Karpas-422 (cell line): ENCODE measurements at regions not wholly inside any gene's neighbourhood (a gene's known extent, or its start where the extent isn't known, plus 50 kb on each side); places are given as distances from the start of the nearest gene placed in this dataset.
"Not testable (repeated sequence)": the region's sequence is repeated elsewhere in the genome, so short reads cannot be mapped to it uniquely, and the experiment has no call there.

Experiments
- DNase-seq: peaks from one replicate; pipeline ENCODE4 v3.0.0-alpha.2; 2015
- H2AFZ ChIP-seq: fragments of 200-600 bp; sonication (generic); 2 replicates; pipeline ENCODE4 v1.6.1; 2014; ENCODE audit warnings: antibody characterized with exemption, low read length, mixed read lengths
- H3K27ac ChIP-seq: fragments of 200-600 bp; sonication (generic); 2 replicates; pipeline ENCODE4 v1.5.1; 2014; ENCODE audit warnings: mild to moderate bottlenecking, low read length, moderate library complexity
- H3K27me3 ChIP-seq: fragments of 200-600 bp; sonication (generic); 2 replicates; pipeline ENCODE4 v1.6.1; 2014; ENCODE audit warnings: low read length, mixed read lengths
- H3K36me3 ChIP-seq: fragments of 200-600 bp; sonication (generic); 2 replicates; pipeline ENCODE4 v1.6.1; 2014; ENCODE audit warnings: low read length, mixed read lengths; ENCODE audit not compliant: insufficient read depth
- H3K4me1 ChIP-seq: fragments of 200-600 bp; sonication (generic); 2 replicates; pipeline ENCODE4 v1.6.1; 2014; ENCODE audit warnings: mild to moderate bottlenecking, low read length, mixed read lengths
- H3K4me2 ChIP-seq: fragments of 200-600 bp; sonication (generic); 2 replicates; pipeline ENCODE4 v1.6.1; 2014; ENCODE audit warnings: low read length, low read depth, mild to moderate bottlenecking; ENCODE audit not compliant: poor library complexity, severe bottlenecking
- H3K4me3 ChIP-seq: fragments of 200-600 bp; sonication (generic); 2 replicates; pipeline ENCODE4 v1.5.1; 2014; ENCODE audit warnings: mild to moderate bottlenecking, antibody characterized with exemption, low read length, mixed read lengths
- H3K79me2 ChIP-seq: fragments of 200-600 bp; sonication (generic); 2 replicates; pipeline ENCODE4 v1.6.1; 2014; ENCODE audit warnings: mild to moderate bottlenecking, low read length, mixed read lengths
- H3K9ac ChIP-seq: fragments of 200-600 bp; sonication (generic); 2 replicates; pipeline ENCODE4 v1.6.0; 2014; ENCODE audit warnings: low read length
- H3K9me2 ChIP-seq: fragments of 200-600 bp; sonication (generic), shearing (Covaris generic); replicated peaks from 2 replicates; pipeline ENCODE4 v1.6.0; 2014; ENCODE audit warnings: mild to moderate bottlenecking, low read length, moderate library complexity; ENCODE audit not compliant: insufficient read depth
- H3K9me3 ChIP-seq: fragments of 300-700, 200-600 bp; sonication (generic); 2 replicates; pipeline ENCODE4 v1.6.1; 2014; ENCODE audit warnings: low read length, mixed read lengths
- H4K20me1 ChIP-seq: fragments of 200-600 bp; sonication (generic); 2 replicates; pipeline ENCODE4 v1.6.1; 2014; ENCODE audit warnings: mild to moderate bottlenecking, antibody characterized with exemption, low read length, low read depth; ENCODE audit not compliant: insufficient read depth

- no peaks in the 10 kb centered on the region for H4K20me1 ChIP-seq
- H3K9ac ChIP-seq, result no peak overlapping the region
- H3K27ac ChIP-seq, result no peak overlapping the region
- no peaks in the 10 kb centered on the region for H3K4me1 ChIP-seq
- no peaks in the 10 kb centered on the region for H3K27me3 ChIP-seq
- H3K9me3 ChIP-seq, result no peaks in the 10 kb centered on the region
- H3K4me3 ChIP-seq, result no peak overlapping the region
- no peaks in the 10 kb centered on the region for H3K79me2 ChIP-seq
- H3K4me2 ChIP-seq, result no peak overlapping the region
- H3K9me2 ChIP-seq, result no peaks in the 10 kb centered on the region
- H2AFZ ChIP-seq, result no peak overlapping the region
- no peak for DNase-seq
- no peaks in the 10 kb centered on the region for H3K36me3 ChIP-seq
Measured at GRCh38 chr3:23129817-23130216, 73.3 kb upstream of the UBE2E2 start.

- no peaks in the 10 kb centered on the region for H3K79me2 ChIP-seq
- no peaks in the 10 kb centered on the region for H3K9me3 ChIP-seq
- no peaks in the 10 kb centered on the region for H3K9me2 ChIP-seq
- no peak overlapping the region for H3K27ac ChIP-seq
- DNase-seq, result no peak
- H3K27me3 ChIP-seq, result no peaks in the 10 kb centered on the region
- H3K9ac ChIP-seq, result no peak overlapping the region
- no peak overlapping the region for H2AFZ ChIP-seq
- no peaks in the 10 kb centered on the region for H4K20me1 ChIP-seq
- no peak overlapping the region for H3K4me2 ChIP-seq
- H3K36me3 ChIP-seq, result no peaks in the 10 kb centered on the region
- no peaks in the 10 kb centered on the region for H3K4me1 ChIP-seq
- H3K4me3 ChIP-seq, result no peak overlapping the region
Measured at GRCh38 chr3:23130406-23130805, 72.7 kb upstream of the UBE2E2 start.

GRCh38 chr3:23135026-23135785 lies 67.9 kb upstream of the UBE2E2 start:
- Histone ChIP-seq H3K9ac (no peak overlapping the region), H3K9me3 (no peaks in the 10 kb centered on the region), H3K36me3 (no peaks in the 10 kb centered on the region), H3K9me2 (no peaks in the 10 kb centered on the region), H3K4me3 (no peak overlapping the region), H3K4me2 (no peak overlapping the region), H2AFZ (no peak overlapping the region), H3K27me3 (no peaks in the 10 kb centered on the region), H3K27ac (no peak overlapping the region), H3K4me1 (no peaks in the 10 kb centered on the region), H3K79me2 (no peaks in the 10 kb centered on the region), H4K20me1 (no peaks in the 10 kb centered on the region)
- DNase-seq, result no peak

GRCh38 chr3:23136054-23136453 lies 67.1 kb upstream of the UBE2E2 start:
- Histone ChIP-seq H3K79me2 (no peaks in the 10 kb centered on the region), H4K20me1 (no peaks in the 10 kb centered on the region), H3K4me2 (no peak overlapping the region), H3K27me3 (no peaks in the 10 kb centered on the region), H2AFZ (no peak overlapping the region), H3K9ac (no peak overlapping the region), H3K9me3 (no peaks in the 10 kb centered on the region), H3K27ac (no peak overlapping the region), H3K4me3 (no peak overlapping the region), H3K9me2 (no peaks in the 10 kb centered on the region), H3K4me1 (no peaks in the 10 kb centered on the region), H3K36me3 (no peaks in the 10 kb centered on the region)
- no peak for DNase-seq

- not testable (repeated sequence) for H3K9me2 ChIP-seq, H3K4me2 ChIP-seq, H3K9me3 ChIP-seq, H3K9ac ChIP-seq, H3K4me1 ChIP-seq, H3K27ac ChIP-seq, H3K4me3 ChIP-seq, H3K27me3 ChIP-seq, DNase-seq, H3K36me3 ChIP-seq, H3K79me2 ChIP-seq, H4K20me1 ChIP-seq, H2AFZ ChIP-seq
Measured at GRCh38 chr3:23144051-23144450, 59.1 kb upstream of the UBE2E2 start.

- H4K20me1 ChIP-seq, result no peaks in the 10 kb centered on the region
- DNase-seq, result no peak
- H3K36me3 ChIP-seq, result no peaks in the 10 kb centered on the region
- H3K9me3 ChIP-seq, result no peaks in the 10 kb centered on the region
- no peak overlapping the region for H3K4me3 ChIP-seq
- H3K27ac ChIP-seq, result no peak overlapping the region
- H2AFZ ChIP-seq, result no peak overlapping the region
- no peaks in the 10 kb centered on the region for H3K4me1 ChIP-seq
- H3K27me3 ChIP-seq, result no peaks in the 10 kb centered on the region
- H3K9me2 ChIP-seq, result no peaks in the 10 kb centered on the region
- no peaks in the 10 kb centered on the region for H3K79me2 ChIP-seq
- H3K9ac ChIP-seq, result no peak overlapping the region
- no peak overlapping the region for H3K4me2 ChIP-seq
Measured at GRCh38 chr3:23146163-23146562, 57.0 kb upstream of the UBE2E2 start.

GRCh38 chr3:23152989-23153388 lies 50.1 kb upstream of the UBE2E2 start:
- H2AFZ ChIP-seq, result no peak overlapping the region
- no peaks in the 10 kb centered on the region for H3K27me3 ChIP-seq
- no peaks in the 10 kb centered on the region for H3K9me2 ChIP-seq
- no peak overlapping the region for H3K9ac ChIP-seq
- H4K20me1 ChIP-seq, result no peaks in the 10 kb centered on the region
- DNase-seq, result no peak
- H3K36me3 ChIP-seq, result no peaks in the 10 kb centered on the region
- no peak overlapping the region for H3K4me3 ChIP-seq
- H3K4me1 ChIP-seq, result no peaks in the 10 kb centered on the region
- H3K79me2 ChIP-seq, result no peaks in the 10 kb centered on the region
- no peak overlapping the region for H3K4me2 ChIP-seq
- no peak overlapping the region for H3K27ac ChIP-seq
- H3K9me3 ChIP-seq, result no peaks in the 10 kb centered on the region
